ENCODE measurements at regions not wholly inside any gene's neighbourhood (a gene's known extent, or its start where the extent isn't known, plus 50 kb on each side); places are given as distances from the start of the nearest gene placed in this dataset.
"Not testable (repeated sequence)": the region's sequence is repeated elsewhere in the genome, so short reads cannot be mapped to it uniquely, and the experiment has no call there.

GRCh38 chr21:14753466-14754258 is 207.5 kb upstream of the SAMSN1 start:
- DNase-seq, result no peak

GRCh38 chr21:14753069-14753465 is 207.0 kb upstream of the SAMSN1 start:
- DNase-seq, result no peak

GRCh38 chr21:14752345-14752909 is 206.3 kb upstream of the SAMSN1 start:
- no peak for DNase-seq

- DNase-seq, result no peak
These were observed 205.7 kb upstream of the SAMSN1 start for GRCh38 chr21:14751602-14752344.

GRCh38 chr21:14751011-14751410 is 204.9 kb upstream of the SAMSN1 start:
- no peak for DNase-seq

- DNase-seq, result no peak
These were observed 203.9 kb upstream of the SAMSN1 start for GRCh38 chr21:14750041-14750440.

- DNase-seq, result no peak
These were observed 202.5 kb upstream of the SAMSN1 start for GRCh38 chr21:14748662-14749061.

GRCh38 chr21:14744368-14744767 is 198.3 kb upstream of the SAMSN1 start:
- DNase-seq, result no peak

GRCh38 chr21:14742119-14742518 is 196.0 kb upstream of the SAMSN1 start:
- DNase-seq, result no peak

GRCh38 chr21:14741256-14741655 is 195.1 kb upstream of the SAMSN1 start:
- DNase-seq, result no peak

- DNase-seq, result no peak
These were observed 194.6 kb upstream of the SAMSN1 start for GRCh38 chr21:14740692-14741091.

GRCh38 chr21:14740116-14740515 is 194.0 kb upstream of the SAMSN1 start:
- no peak for DNase-seq

GRCh38 chr21:14739590-14739989 is 193.5 kb upstream of the SAMSN1 start:
- DNase-seq, result no peak

- not testable (repeated sequence) for DNase-seq
These were observed 192.5 kb upstream of the SAMSN1 start for GRCh38 chr21:14738576-14738975.

GRCh38 chr21:14737922-14738321 is 191.8 kb upstream of the SAMSN1 start:
- DNase-seq, result peak; percentile 8

GRCh38 chr21:14737284-14737691 is 191.2 kb upstream of the SAMSN1 start:
- no peak for DNase-seq

GRCh38 chr21:14736672-14737071 is 190.6 kb upstream of the SAMSN1 start:
- DNase-seq, result no peak

GRCh38 chr21:14736162-14736561 is 190.0 kb upstream of the SAMSN1 start:
- no peak for DNase-seq

- no peak for DNase-seq
These were observed 188.7 kb upstream of the SAMSN1 start for GRCh38 chr21:14734833-14735232.

- no peak for DNase-seq
These were observed 188.1 kb upstream of the SAMSN1 start for GRCh38 chr21:14734191-14734590.

- no peak for DNase-seq
These were observed 179.1 kb upstream of the SAMSN1 start for GRCh38 chr21:14725219-14725618.

GRCh38 chr21:14722841-14723483 is 176.8 kb upstream of the SAMSN1 start:
- DNase-seq, result no peak

- DNase-seq, result no peak
These were observed 174.1 kb upstream of the SAMSN1 start for GRCh38 chr21:14720237-14720636.
